IPS-20b (cell line): ENCODE measurements at regions not wholly inside any gene's neighbourhood (a gene's known extent, or its start where the extent isn't known, plus 50 kb on each side); places are given as distances from the start of the nearest gene placed in this dataset.

Experiments used
- H3K27ac ChIP-seq: one replicate; pipeline ENCODE4 v1.5.1; 2013; ENCODE audit warnings: low read length
- H3K27me3 ChIP-seq: 2 replicates; pipeline ENCODE4 v1.6.1; 2013; ENCODE audit warnings: mild to moderate bottlenecking, low read length, inconsistent platforms; ENCODE audit not compliant: insufficient read depth
- H3K36me3 ChIP-seq: 2 replicates; pipeline ENCODE4 v1.6.1; 2013; ENCODE audit warnings: low read depth, mild to moderate bottlenecking, inconsistent platforms, low read length, moderate library complexity; ENCODE audit not compliant: insufficient read depth
- H3K4me1 ChIP-seq: 2 replicates; pipeline ENCODE4 v1.6.1; 2013; ENCODE audit warnings: mild to moderate bottlenecking, control low read depth, inconsistent platforms, low read length, moderate library complexity; ENCODE audit not compliant: insufficient read depth
- H3K4me3 ChIP-seq: 2 replicates; pipeline ENCODE4 v1.5.1; 2013; ENCODE audit warnings: mild to moderate bottlenecking, low read length, inconsistent platforms
- H3K9ac ChIP-seq: 2 replicates; pipeline ENCODE4 v1.6.1; 2013; ENCODE audit warnings: low read depth, mild to moderate bottlenecking, inconsistent platforms, low read length, moderate library complexity
- H3K9me3 ChIP-seq: 2 replicates; pipeline ENCODE4 v1.6.1; 2013; ENCODE audit warnings: mild to moderate bottlenecking, low read depth, low read length, inconsistent platforms; ENCODE audit not compliant: insufficient read depth

DNA sequence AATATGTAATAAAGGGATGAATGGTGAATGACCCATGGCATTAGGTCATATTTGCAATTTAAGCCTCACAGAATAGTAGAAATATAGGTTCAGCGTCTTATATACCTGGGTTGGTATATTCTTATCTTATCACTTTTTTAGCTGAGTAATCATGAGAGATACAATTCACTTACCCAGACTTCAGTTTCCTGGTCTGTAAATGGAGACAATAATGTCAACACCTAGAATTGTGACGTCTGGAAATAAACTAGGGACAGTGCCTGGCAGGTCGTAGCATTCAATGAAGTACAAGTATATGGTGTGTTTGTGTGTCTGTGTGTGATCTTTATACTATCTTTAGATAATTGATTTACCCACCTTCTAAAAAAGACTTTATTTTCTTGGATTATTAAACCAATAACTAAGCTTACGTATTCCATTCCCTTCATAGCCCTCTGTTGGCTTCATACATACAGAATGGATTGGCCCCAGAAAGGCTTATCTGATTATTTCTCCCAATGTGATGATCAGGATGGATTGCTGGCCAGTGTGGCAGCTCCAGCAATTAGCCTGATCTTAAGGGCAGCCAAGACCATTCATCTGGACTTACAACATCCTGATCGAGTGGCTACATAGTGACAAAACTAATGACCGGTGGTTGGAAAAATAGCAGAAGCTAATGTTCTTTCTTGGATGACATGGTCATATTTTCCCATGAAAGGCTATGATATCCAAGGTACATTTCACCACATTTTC, 121.2 kb upstream of the NPVF start:
- H3K27ac ChIP-seq: no peak overlapping the region
- H3K9me3 ChIP-seq: no peaks in the 10 kb centered on the region
- no peaks in the 10 kb centered on the region for H3K36me3 ChIP-seq
- H3K4me3 ChIP-seq: no peak overlapping the region
- no peaks in the 10 kb centered on the region for H3K4me1 ChIP-seq
- H3K27me3 ChIP-seq: no peaks in the 10 kb centered on the region
- H3K9ac ChIP-seq: no peak overlapping the region

DNA sequence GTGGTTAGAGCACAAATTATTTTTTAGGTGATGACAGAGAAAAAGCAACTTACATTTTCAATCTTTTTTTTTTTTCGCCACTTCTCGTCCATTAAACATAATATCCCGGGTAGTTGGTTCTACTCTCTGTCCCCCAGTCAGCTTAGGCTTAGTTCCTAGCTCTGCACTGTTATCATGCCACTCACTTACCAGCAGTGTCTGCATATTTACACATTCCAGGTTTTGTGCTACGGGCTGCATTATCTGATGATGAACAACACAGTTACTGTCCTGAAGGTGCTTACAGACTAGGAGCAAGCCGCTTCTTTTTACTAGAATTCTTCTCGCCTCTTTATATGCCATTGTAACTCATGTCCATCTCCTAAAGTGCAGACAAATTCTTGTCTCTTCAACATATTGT, 121.8 kb upstream of the NPVF start:
- H3K9me3 ChIP-seq: no peaks in the 10 kb centered on the region
- no peak overlapping the region for H3K27ac ChIP-seq
- H3K36me3 ChIP-seq: no peaks in the 10 kb centered on the region
- no peaks in the 10 kb centered on the region for H3K27me3 ChIP-seq
- no peak overlapping the region for H3K4me3 ChIP-seq
- H3K4me1 ChIP-seq: no peaks in the 10 kb centered on the region
- no peak overlapping the region for H3K9ac ChIP-seq

GRCh38 chr7:25351761-25352160, 123.5 kb upstream of the NPVF start:
- Histone ChIP-seq H3K27me3 (no peaks in the 10 kb centered on the region), H3K4me3 (no peak overlapping the region), H3K9me3 (no peaks in the 10 kb centered on the region), H3K4me1 (no peaks in the 10 kb centered on the region), H3K36me3 (no peaks in the 10 kb centered on the region), H3K9ac (no peak overlapping the region), H3K27ac (no peak overlapping the region)

- no peaks in the 10 kb centered on the region for H3K9me3 ChIP-seq
- H3K9ac ChIP-seq: no peak overlapping the region
- no peaks in the 10 kb centered on the region for H3K4me1 ChIP-seq
- H3K27ac ChIP-seq: no peak overlapping the region
- no peak overlapping the region for H3K4me3 ChIP-seq
- no peaks in the 10 kb centered on the region for H3K27me3 ChIP-seq
- no peaks in the 10 kb centered on the region for H3K36me3 ChIP-seq
These were observed 124.9 kb upstream of the NPVF start for GRCh38 chr7:25353196-25353595.

- no peaks in the 10 kb centered on the region for H3K4me1 ChIP-seq
- no peaks in the 10 kb centered on the region for H3K27me3 ChIP-seq
- no peak overlapping the region for H3K27ac ChIP-seq
- H3K9ac ChIP-seq: no peak overlapping the region
- H3K36me3 ChIP-seq: no peaks in the 10 kb centered on the region
- H3K9me3 ChIP-seq: no peaks in the 10 kb centered on the region
- H3K4me3 ChIP-seq: no peak overlapping the region
These were observed 125.4 kb upstream of the NPVF start for GRCh38 chr7:25353732-25354131.

DNA sequence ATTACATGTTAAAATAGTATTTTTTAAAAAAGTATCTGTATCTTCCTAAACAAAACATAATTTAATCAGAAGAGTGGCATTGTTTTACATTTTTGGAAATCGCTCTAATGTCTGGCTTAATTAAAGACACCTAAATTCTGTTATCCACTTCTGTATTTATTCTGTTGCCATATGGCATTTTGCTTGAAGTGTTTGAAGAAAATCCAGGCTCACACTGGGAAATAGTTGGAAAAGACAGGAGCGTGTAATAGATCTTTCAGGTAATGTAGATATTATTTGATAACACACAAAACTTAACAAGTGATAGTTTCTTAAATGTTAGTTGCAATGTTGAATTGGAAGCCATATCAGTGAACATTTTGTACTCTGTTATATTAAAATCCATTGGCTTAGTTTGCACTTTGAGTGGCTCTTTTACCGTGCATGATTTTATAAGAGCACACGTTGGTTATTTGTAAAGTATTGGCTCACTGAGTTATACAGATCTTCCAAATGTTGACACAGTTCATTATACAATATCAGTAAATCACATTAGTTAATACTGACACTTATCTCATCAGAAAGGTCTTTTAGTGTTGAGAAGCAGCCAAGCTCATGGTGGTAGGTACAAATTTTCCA, 128.4 kb upstream of the NPVF start:
- no peaks in the 10 kb centered on the region for H3K27me3 ChIP-seq
- H3K9me3 ChIP-seq: no peaks in the 10 kb centered on the region

GRCh38 chr7:25358926-25359325, 130.6 kb upstream of the NPVF start:
- Histone ChIP-seq H3K36me3 (no peaks in the 10 kb centered on the region), H3K4me3 (no peak overlapping the region), H3K27ac (no peak overlapping the region), H3K27me3 (no peaks in the 10 kb centered on the region), H3K9me3 (no peaks in the 10 kb centered on the region), H3K4me1 (peaks cover 3% of the 10 kb centered on the region; the same call in 1 of the 2 replicates), H3K9ac (no peak overlapping the region)

More for the DNA sequence above, 128.4 kb upstream of the NPVF start:
- H3K4me3 ChIP-seq: no peak overlapping the region
- no peak overlapping the region for H3K27ac ChIP-seq
- no peak overlapping the region for H3K9ac ChIP-seq
- peaks cover 3% of the 10 kb centered on the region; the same call in 1 of the 2 replicates for H3K4me1 ChIP-seq
- H3K36me3 ChIP-seq: no peaks in the 10 kb centered on the region

- H3K4me1 ChIP-seq: peaks cover 3% of the 10 kb centered on the region; the same call in 1 of the 2 replicates
- no peaks in the 10 kb centered on the region for H3K9me3 ChIP-seq
- no peak overlapping the region for H3K27ac ChIP-seq
- H3K27me3 ChIP-seq: no peaks in the 10 kb centered on the region
- no peak overlapping the region for H3K4me3 ChIP-seq
- no peak overlapping the region for H3K9ac ChIP-seq
- H3K36me3 ChIP-seq: no peaks in the 10 kb centered on the region
These were observed 131.3 kb upstream of the NPVF start for GRCh38 chr7:25359471-25360059.

DNA sequence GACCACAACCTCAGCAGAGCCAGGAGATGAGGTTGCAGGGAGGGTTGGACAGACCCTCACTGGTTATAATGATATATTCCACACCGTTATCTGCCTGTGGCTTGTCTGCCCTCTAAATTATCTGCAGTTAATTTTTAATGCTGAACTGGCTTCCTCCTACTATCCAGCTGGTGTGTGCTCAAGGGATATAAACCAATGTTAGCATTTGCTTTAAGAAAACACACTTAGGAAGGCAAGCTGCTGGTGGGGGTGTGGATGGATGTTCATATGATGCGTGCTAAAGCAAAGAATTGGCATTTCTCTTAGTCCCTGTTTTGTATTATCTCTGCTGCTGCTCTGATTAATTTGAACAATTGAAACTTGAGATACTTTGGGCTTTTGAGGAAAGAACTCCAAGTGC, 132.2 kb upstream of the NPVF start:
- peaks cover 3% of the 10 kb centered on the region; the same call in 1 of the 2 replicates for H3K4me1 ChIP-seq
- no peak overlapping the region for H3K9ac ChIP-seq
- no peak overlapping the region for H3K27ac ChIP-seq
- no peaks in the 10 kb centered on the region for H3K36me3 ChIP-seq
- no peaks in the 10 kb centered on the region for H3K9me3 ChIP-seq
- no peak overlapping the region for H3K4me3 ChIP-seq
- H3K27me3 ChIP-seq: no peaks in the 10 kb centered on the region

- Histone ChIP-seq H3K9ac (no peak overlapping the region), H3K27me3 (no peaks in the 10 kb centered on the region), H3K4me3 (no peak overlapping the region), H3K36me3 (no peaks in the 10 kb centered on the region), H3K27ac (no peak overlapping the region), H3K9me3 (no peaks in the 10 kb centered on the region), H3K4me1 (peaks cover 3% of the 10 kb centered on the region; the same call in 1 of the 2 replicates)
These were observed 133.1 kb upstream of the NPVF start for GRCh38 chr7:25361387-25361786.

DNA sequence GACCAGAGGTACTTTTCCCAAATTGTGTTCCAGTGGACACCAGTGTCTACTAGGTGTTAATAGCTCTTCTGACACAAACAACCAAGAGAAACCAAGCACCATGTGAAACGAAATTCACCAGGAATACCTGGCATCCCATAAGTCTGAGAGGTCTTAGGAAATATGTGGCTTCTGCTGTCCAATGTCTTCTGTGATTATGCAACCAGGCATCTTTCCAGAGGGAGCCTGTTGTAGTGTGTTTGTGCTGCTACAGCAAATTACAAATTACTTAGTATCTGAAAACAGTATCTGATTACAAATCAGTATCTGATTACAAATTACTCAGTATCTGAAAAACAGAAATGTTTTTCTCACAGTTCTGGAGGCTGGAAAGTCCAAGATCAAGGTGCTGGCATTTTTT, 133.6 kb upstream of the NPVF start:
- no peak overlapping the region for H3K9ac ChIP-seq

More for the DNA sequence above, 133.6 kb upstream of the NPVF start:
- H3K4me3 ChIP-seq: no peak overlapping the region
- no peak overlapping the region for H3K27ac ChIP-seq
- H3K36me3 ChIP-seq: no peaks in the 10 kb centered on the region
- H3K4me1 ChIP-seq: peaks cover 3% of the 10 kb centered on the region; the same call in 1 of the 2 replicates
- no peaks in the 10 kb centered on the region for H3K27me3 ChIP-seq
- H3K9me3 ChIP-seq: no peaks in the 10 kb centered on the region
